ENCODE measurements at regions not wholly inside any gene's neighbourhood (a gene's known extent, or its start where the extent isn't known, plus 50 kb on each side); places are given as distances from the start of the nearest gene placed in this dataset.

DNA sequence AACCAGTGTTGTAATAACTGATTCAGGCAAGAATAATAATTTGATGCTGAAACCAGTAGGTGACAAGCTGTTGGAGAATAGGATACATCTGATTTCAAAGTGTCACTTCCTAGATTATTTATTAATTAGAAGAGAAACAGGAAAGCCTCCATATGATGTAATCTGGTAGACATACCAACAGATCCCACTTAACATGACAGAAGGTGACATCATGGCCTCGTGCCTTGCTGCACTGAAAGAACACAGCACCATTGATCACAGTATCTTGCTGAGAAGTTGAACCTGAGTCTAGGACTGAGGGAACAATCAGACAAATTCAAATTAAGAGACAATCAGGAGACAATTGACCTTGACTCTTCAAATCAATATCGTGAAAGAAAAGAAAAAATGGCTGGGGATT, 131.6 kb upstream of the DLGAP1 start:
- DNase-seq (ENCODE audit: extremely low read depth, low read depth), result no peak
- TF ChIP-seq, protein P1, sequence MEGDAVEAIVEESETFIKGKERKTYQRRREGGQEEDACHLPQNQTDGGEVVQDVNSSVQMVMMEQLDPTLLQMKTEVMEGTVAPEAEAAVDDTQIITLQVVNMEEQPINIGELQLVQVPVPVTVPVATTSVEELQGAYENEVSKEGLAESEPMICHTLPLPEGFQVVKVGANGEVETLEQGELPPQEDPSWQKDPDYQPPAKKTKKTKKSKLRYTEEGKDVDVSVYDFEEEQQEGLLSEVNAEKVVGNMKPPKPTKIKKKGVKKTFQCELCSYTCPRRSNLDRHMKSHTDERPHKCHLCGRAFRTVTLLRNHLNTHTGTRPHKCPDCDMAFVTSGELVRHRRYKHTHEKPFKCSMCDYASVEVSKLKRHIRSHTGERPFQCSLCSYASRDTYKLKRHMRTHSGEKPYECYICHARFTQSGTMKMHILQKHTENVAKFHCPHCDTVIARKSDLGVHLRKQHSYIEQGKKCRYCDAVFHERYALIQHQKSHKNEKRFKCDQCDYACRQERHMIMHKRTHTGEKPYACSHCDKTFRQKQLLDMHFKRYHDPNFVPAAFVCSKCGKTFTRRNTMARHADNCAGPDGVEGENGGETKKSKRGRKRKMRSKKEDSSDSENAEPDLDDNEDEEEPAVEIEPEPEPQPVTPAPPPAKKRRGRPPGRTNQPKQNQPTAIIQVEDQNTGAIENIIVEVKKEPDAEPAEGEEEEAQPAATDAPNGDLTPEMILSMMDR (IDR thresholded peaks at IDR 0.05; ENCODE audit: low read depth, low read length), result no peak

DNA sequence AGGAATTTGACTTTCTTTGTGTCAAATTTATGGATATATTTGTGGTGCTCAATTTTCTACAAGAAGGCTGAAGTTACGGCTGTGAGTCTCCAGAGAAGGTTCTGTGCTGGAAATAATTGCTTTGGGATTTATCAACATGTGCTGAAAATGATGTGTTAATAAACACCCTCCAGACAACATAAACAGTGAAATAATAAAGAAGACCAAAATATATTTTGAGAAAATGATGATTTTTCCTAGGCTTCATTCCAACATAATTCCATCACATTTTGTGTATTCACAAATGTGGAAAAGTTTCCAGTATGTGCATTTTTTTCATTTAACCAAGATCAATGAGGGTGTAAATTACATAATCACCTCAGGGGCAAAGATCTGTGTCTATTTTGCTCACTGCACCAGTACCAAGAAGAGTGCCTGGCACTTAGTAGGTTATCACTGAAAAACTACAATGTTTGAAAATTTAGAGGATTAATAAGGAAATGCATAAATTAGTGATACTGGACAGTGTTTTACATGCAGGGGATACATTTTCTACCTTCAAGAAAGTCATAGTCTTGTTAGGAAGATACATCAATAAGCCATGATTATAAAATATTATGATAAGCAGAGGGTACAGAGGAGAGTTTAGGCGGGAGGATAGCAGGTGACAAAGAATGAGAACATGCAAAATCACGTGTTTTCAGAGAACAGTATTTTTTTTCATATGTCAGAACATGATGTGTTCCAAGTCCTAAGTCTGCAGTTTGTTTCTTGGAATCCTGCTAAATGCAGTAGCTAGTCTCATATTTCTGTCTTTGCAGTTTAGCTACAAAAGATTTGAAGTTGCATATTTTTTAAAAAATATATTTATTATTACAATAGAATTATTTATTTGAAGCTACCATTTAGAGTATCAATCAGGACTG, 127.6 kb upstream of the DLGAP1 start:
- TF ChIP-seq, protein P1 (IDR thresholded peaks at IDR 0.05; ENCODE audit: low read depth, low read length), result no peak
- no peak for DNase-seq (ENCODE audit: extremely low read depth, low read depth)

DNA sequence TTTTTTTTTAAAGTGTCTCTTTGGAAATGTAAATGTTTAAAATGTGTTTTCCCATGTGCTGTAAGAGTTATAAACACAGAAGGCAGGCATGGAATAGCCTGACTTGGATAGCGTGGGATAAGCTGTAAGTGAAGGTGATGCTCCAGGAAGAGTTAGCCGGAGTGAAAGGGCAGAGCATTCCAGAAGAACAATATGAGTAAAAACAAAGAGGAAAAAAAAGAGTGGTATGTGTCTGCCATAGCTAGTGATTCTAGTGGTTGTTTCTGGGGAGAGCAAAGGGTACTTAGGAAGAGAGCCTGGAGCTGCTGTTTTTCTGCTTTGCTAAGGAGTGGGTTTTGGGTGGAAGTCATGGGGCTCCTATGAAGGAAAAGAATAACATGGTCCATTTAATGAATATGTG, 126.9 kb upstream of the DLGAP1 start:
- TF ChIP-seq, protein P1 (IDR thresholded peaks at IDR 0.05; ENCODE audit: low read depth, low read length), result no peak
- DNase-seq (ENCODE audit: extremely low read depth, low read depth), result no peak

DNA sequence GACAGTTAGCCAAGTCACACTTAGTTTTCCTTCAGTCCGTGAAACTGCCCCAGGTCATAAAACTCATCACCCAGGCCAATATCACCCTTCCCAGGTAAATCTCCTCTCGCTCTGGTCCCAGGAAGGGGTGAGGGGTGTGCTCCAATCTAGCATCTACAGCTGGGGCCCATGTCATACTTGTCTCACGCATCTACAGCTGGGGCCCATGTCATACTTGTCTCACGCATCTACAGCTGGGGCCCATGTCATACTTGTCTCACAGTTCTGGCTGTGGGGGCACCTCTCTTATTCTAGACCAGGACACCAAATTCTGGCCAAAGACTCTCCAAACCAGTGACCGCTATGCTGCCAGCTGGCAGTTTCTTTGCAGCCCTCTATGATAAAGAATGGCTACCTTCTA, 123.3 kb upstream of the DLGAP1 start:
- TF ChIP-seq, protein P1 (IDR thresholded peaks at IDR 0.05; ENCODE audit: low read depth, low read length), result no peak
- DNase-seq (ENCODE audit: extremely low read depth, low read depth), result no peak

DNA sequence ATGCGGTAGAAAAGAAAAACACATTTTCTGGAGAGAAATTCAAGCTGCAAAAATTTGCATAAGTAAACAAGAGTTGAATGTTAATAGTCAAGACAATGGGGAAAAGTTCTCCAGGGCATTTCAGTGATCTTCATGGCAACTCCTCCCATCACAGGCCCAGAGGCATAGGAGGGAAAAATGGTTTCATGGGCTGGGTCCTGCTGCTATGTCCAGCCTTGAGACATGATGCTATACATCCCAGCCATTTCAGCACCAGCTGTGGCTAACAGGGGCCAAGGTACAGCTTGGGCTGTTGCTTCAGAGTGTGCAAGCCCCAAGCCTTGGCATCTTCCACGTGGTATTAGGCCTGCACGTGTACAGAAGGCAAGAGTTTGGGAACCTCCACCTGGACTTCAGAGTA, 118.6 kb upstream of the DLGAP1 start:
- TF ChIP-seq, protein P1 (IDR thresholded peaks at IDR 0.05; ENCODE audit: low read depth, low read length), result no peak
- no peak for DNase-seq (ENCODE audit: extremely low read depth, low read depth)

DNA sequence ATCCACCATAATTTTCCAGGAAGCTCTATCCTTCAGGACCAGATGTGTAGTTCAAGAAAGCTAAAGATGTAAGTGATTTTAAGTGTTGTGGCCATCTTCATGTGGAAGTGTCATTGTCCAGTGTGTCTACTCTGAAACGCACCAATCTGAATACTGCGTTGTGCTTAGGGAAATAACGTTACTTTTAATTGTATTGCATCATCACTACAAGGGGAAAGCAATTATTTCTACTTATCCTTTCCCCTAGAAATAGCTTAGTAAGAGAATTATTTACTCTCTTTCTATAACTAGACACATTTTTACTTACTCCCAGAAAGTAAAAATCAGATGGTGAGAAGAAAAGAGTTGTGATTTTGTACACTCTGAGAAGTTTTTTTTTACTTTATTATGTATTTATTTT, 102.4 kb upstream of the DLGAP1 start:
- TF ChIP-seq, protein P1 (IDR thresholded peaks at IDR 0.05; ENCODE audit: low read depth, low read length), result no peak
- DNase-seq (ENCODE audit: extremely low read depth, low read depth), result no peak

DNA sequence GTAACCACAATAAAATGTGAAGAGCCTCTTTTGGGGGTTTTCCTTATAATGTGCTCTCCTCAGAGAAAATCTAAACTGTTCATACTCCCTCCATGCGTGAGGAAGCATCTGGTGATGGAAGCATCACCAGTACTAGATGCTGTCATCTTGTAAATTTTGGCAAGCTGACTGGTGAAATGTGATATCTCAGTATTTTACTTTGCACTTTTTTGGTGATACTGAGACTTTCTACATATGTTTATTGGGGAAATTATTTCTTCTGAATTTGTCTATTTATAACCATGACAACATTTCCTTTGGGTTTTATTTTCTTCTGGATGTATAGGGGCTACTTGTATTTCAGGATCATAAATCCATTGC, 95.9 kb upstream of the DLGAP1 start:
- TF ChIP-seq, protein P1 (IDR thresholded peaks at IDR 0.05; ENCODE audit: low read depth, low read length), result no peak
- DNase-seq (ENCODE audit: extremely low read depth, low read depth), result no peak

Data from AG09319 (cell line).